K562 (cell line): ENCODE measurements at regions not wholly inside any gene's neighbourhood (a gene's known extent, or its start where the extent isn't known, plus 50 kb on each side); places are given as distances from the start of the nearest gene placed in this dataset.
A peak's percentile ranks its signal among the peaks of the same experiment; 100 is the strongest.

Source experiments
- CBFA2T3 ChIP-seq: fragments of 450-650 bp; IDR thresholded peaks from 2 replicates; pipeline ENCODE4 v1.6.1; 2017
- ELF1 ChIP-seq: fragments of 200-800 bp; sonication (Bioruptor generic); IDR thresholded peaks from 2 replicates; pipeline ENCODE4 v1.6.1; 2016; ENCODE audit warnings: missing genetic modification characterization, missing compliant biosample characterization
- TRIM24 ChIP-seq, 2 experiments: fragments of 450-650 bp; IDR thresholded peaks; 2 replicates each; pipeline ENCODE4 v1.6.1; 2016
- ZNF175 ChIP-seq: fragments of 200-800 bp; sonication (Bioruptor generic); IDR thresholded peaks from 2 replicates; pipeline ENCODE4 v1.6.1; 2016; ENCODE audit warnings: low read depth, mild to moderate bottlenecking, missing genetic modification characterization, missing compliant biosample characterization
- ZNF699 ChIP-seq: fragments of 250-450 bp; sonication (Bioruptor Pico); IDR thresholded peaks from 2 replicates; pipeline ENCODE4 v1.8.0; 2021; ENCODE audit warnings: mild to moderate bottlenecking, moderate library complexity; ENCODE audit not compliant: insufficient replicate concordance
- ZNF707 ChIP-seq: fragments of 250-450 bp; sonication (Bioruptor Pico); conservative IDR thresholded peaks from 2 replicates; pipeline ENCODE4 v1.8.0; 2022; ENCODE audit warnings: inconsistent platforms, mild to moderate bottlenecking, moderate library complexity
- TF ChIP-seq, protein P1 (sequence below), 2 experiments: fragments of 450-650 bp in 1 of 2; sonication (generic) in 1 of 2; formaldehyde crosslinking in 1 of 2; IDR thresholded peaks; 2 replicates each; pipeline versions ENCODE4 v1.7.1 to v1.9.0; 2016 to 2022; ENCODE audit warnings: inconsistent platforms in 1 of 2, mild to moderate bottlenecking in 1 of 2, missing genetic modification reagents in 1 of 2
- TF ChIP-seq, protein P2 (sequence below): fragments of 250-450 bp; sonication (Bioruptor Pico); IDR thresholded peaks from 2 replicates; pipeline ENCODE4 v1.8.0; 2022; ENCODE audit warnings: inconsistent platforms
- TF ChIP-seq, protein P3 (sequence below): fragments of 200-400 bp; formaldehyde crosslinking; IDR thresholded peaks from 2 replicates; pipeline ENCODE4 v1.6.1; 2017; ENCODE audit warnings: mild to moderate bottlenecking, low read depth, low read length, moderate library complexity

DNA sequence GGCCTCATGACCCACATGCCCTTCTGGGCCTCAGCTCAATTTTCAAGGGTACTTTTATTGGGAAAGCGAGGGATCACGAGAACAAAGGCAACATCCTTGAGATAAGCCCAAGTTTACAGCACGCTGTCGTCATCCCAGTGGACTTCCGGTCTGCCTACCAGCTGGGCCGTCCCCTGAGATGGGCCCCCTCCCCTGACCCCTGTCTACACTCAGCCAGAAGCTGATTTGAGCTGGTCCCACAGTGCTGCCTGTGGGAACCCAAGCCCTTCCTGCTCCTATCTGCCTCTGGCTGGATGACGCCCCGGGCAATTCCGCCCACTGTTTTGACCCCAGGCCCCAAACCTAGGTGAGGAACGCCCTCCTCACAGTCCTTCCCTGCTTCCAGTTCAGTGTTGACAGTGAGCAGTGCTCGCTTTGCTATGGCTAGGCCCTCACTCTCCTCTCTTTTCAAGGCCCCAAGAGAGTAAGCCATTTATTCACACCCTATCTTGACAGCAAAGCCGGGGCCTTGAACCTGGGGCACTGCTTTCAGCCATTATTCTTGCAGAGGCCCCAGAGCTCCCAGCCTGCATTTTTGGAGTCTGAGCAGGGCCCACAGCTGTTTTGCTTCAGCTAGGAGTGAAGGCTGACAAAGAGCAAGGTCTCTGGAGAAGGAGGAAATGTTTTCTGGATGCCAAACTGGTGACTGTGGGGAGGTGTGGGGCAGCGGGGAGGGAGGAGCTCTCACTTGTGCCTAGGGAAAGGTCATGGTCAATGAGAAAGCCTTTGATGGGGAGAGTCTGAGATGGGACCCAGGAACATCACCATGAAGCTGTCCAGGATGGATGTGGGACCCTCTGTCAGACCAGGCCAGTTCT, 164.6 kb upstream of the BCOR start (continued):
- TF ChIP-seq ZNF699 (CRISPR knock-in tag) (no peak), ZNF707 (CRISPR knock-in tag) (no peak), TRIM24 (IDR thresholded peaks at IDR 0.05) (peak in 1 of 2 experiments; percentile 70; a peak in 1 of 4 replicates), CBFA2T3 (peak; percentile 28; the same call in 1 of the 2 replicates), ZNF175 (CRISPR knock-in tag) (0 out of 2 replicates have a peak, but pooled peaks have one; percentile 54), ELF1 (peak; percentile 52; the same call in 1 of the 2 replicates)
- TF ChIP-seq, protein P1, sequence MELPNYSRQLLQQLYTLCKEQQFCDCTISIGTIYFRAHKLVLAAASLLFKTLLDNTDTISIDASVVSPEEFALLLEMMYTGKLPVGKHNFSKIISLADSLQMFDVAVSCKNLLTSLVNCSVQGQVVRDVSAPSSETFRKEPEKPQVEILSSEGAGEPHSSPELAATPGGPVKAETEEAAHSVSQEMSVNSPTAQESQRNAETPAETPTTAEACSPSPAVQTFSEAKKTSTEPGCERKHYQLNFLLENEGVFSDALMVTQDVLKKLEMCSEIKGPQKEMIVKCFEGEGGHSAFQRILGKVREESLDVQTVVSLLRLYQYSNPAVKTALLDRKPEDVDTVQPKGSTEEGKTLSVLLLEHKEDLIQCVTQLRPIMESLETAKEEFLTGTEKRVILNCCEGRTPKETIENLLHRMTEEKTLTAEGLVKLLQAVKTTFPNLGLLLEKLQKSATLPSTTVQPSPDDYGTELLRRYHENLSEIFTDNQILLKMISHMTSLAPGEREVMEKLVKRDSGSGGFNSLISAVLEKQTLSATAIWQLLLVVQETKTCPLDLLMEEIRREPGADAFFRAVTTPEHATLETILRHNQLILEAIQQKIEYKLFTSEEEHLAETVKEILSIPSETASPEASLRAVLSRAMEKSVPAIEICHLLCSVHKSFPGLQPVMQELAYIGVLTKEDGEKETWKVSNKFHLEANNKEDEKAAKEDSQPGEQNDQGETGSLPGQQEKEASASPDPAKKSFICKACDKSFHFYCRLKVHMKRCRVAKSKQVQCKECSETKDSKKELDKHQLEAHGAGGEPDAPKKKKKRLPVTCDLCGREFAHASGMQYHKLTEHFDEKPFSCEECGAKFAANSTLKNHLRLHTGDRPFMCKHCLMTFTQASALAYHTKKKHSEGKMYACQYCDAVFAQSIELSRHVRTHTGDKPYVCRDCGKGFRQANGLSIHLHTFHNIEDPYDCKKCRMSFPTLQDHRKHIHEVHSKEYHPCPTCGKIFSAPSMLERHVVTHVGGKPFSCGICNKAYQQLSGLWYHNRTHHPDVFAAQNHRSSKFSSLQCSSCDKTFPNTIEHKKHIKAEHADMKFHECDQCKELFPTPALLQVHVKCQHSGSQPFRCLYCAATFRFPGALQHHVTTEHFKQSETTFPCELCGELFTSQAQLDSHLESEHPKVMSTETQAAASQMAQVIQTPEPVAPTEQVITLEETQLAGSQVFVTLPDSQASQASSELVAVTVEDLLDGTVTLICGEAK (IDR thresholded peaks at IDR 0.05), result no peak
- TF ChIP-seq, protein P1 (CRISPR knock-in tag; IDR thresholded peaks at IDR 0.05), result no peak
- TF ChIP-seq, protein P2, sequence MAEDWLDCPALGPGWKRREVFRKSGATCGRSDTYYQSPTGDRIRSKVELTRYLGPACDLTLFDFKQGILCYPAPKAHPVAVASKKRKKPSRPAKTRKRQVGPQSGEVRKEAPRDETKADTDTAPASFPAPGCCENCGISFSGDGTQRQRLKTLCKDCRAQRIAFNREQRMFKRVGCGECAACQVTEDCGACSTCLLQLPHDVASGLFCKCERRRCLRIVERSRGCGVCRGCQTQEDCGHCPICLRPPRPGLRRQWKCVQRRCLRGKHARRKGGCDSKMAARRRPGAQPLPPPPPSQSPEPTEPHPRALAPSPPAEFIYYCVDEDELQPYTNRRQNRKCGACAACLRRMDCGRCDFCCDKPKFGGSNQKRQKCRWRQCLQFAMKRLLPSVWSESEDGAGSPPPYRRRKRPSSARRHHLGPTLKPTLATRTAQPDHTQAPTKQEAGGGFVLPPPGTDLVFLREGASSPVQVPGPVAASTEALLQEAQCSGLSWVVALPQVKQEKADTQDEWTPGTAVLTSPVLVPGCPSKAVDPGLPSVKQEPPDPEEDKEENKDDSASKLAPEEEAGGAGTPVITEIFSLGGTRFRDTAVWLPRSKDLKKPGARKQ, result no peak
- TF ChIP-seq, protein P3, sequence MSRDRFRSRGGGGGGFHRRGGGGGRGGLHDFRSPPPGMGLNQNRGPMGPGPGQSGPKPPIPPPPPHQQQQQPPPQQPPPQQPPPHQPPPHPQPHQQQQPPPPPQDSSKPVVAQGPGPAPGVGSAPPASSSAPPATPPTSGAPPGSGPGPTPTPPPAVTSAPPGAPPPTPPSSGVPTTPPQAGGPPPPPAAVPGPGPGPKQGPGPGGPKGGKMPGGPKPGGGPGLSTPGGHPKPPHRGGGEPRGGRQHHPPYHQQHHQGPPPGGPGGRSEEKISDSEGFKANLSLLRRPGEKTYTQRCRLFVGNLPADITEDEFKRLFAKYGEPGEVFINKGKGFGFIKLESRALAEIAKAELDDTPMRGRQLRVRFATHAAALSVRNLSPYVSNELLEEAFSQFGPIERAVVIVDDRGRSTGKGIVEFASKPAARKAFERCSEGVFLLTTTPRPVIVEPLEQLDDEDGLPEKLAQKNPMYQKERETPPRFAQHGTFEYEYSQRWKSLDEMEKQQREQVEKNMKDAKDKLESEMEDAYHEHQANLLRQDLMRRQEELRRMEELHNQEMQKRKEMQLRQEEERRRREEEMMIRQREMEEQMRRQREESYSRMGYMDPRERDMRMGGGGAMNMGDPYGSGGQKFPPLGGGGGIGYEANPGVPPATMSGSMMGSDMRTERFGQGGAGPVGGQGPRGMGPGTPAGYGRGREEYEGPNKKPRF, result no peak
